Smooth muscle cell (in vitro differentiated cells): ENCODE measurements at regions not wholly inside any gene's neighbourhood (a gene's known extent, or its start where the extent isn't known, plus 50 kb on each side); places are given as distances from the start of the nearest gene placed in this dataset.

Experiments
- DNase-seq: peaks from one replicate; lab custom pipeline; 2025; ENCODE audit not compliant: unreplicated experiment; lab: John Stamatoyannopoulos, UW
- H2AFZ ChIP-seq: fragments of 200-600 bp; sonication (generic); 2 replicates; pipeline ENCODE4 v1.6.0; 2016; ENCODE audit warnings: antibody characterized with exemption, low read depth, mild to moderate bottlenecking
- H3F3A ChIP-seq: fragments of 200-600 bp; sonication (generic); 2 replicates; pipeline ENCODE4 v1.6.0; 2017; ENCODE audit warnings: antibody characterized with exemption, low read depth
- H3K27ac ChIP-seq: fragments of 200-600 bp; sonication (generic); 2 replicates; pipeline ENCODE4 v1.5.1; 2016; ENCODE audit warnings: low read depth, mild to moderate bottlenecking
- H3K27me3 ChIP-seq: fragments of 200-600 bp; sonication (generic); 2 replicates; pipeline ENCODE4 v1.6.1; 2016; ENCODE audit warnings: low read depth, mild to moderate bottlenecking
- H3K36me3 ChIP-seq: fragments of 200-600 bp; sonication (generic); 2 replicates; pipeline ENCODE4 v1.5.1; 2016; ENCODE audit warnings: low read depth
- H3K4me1 ChIP-seq: fragments of 200-600 bp; sonication (generic); 2 replicates; pipeline ENCODE4 v1.5.1; 2016; ENCODE audit warnings: low read depth
- H3K4me2 ChIP-seq: fragments of 200-600 bp; sonication (generic); 2 replicates; pipeline ENCODE4 v1.6.0; 2016; ENCODE audit warnings: mild to moderate bottlenecking
- H3K4me3 ChIP-seq: fragments of 200-600 bp; sonication (generic); 2 replicates; pipeline ENCODE4 v1.5.1; 2016; ENCODE audit warnings: mild to moderate bottlenecking
- H3K79me2 ChIP-seq: fragments of 200-600 bp; sonication (generic); 2 replicates; pipeline ENCODE4 v1.6.0; 2016; ENCODE audit warnings: low read depth, mild to moderate bottlenecking
- H3K9ac ChIP-seq: fragments of 200-600 bp; sonication (generic); 2 replicates; pipeline ENCODE4 v1.6.0; 2016; ENCODE audit warnings: low read depth
- H3K9me3 ChIP-seq: fragments of 200-600 bp; sonication (generic); replicated peaks from 2 replicates; pipeline ENCODE4 v1.5.1; 2016; ENCODE audit warnings: low read depth
- H4K20me1 ChIP-seq: fragments of 200-600 bp; sonication (generic); 2 replicates; pipeline ENCODE4 v1.6.0; 2016; ENCODE audit warnings: low read depth
- WGBS: methylation state at CpG from one replicate; pipeline ENCODE4 v1.1.7; 2016; ENCODE audit warnings: low lambda C conversion rate; 5-methylcytosine and 5-hydroxymethylcytosine counted together
- TF ChIP-seq, protein P1 (sequence below): fragments of 200-600 bp; sonication (generic); IDR thresholded peaks from 2 replicates; pipeline ENCODE4 v1.5.1; 2017; ENCODE audit warnings: borderline replicate concordance, mild to moderate bottlenecking, antibody characterized with exemption; ENCODE audit not compliant: insufficient read depth, poor library complexity, severe bottlenecking

DNA sequence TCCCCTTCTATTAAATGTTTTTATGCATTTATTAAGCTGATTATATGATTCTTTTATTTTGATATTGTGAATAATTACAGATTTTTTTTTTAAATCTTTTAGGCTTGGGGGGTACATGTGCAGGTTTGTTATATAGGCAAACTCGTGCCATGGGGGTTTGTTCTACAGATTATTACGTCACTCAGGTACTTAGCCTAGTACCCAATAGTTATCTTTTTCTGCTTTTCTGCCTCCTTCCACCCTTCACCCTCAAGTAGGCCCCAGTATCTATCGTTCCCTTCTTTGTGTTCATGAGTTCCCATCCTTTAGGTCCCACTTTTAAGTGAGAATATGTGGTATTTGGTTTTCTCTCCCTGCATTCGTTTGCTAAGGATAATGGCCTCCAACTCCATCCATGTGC lies 92.2 kb upstream of the CWC22 start:
- WGBS: 92% methylated on average over 4 of the region's 4 CpGs
- H3K36me3 ChIP-seq: no peaks in the 10 kb centered on the region
- TF ChIP-seq, protein P1, sequence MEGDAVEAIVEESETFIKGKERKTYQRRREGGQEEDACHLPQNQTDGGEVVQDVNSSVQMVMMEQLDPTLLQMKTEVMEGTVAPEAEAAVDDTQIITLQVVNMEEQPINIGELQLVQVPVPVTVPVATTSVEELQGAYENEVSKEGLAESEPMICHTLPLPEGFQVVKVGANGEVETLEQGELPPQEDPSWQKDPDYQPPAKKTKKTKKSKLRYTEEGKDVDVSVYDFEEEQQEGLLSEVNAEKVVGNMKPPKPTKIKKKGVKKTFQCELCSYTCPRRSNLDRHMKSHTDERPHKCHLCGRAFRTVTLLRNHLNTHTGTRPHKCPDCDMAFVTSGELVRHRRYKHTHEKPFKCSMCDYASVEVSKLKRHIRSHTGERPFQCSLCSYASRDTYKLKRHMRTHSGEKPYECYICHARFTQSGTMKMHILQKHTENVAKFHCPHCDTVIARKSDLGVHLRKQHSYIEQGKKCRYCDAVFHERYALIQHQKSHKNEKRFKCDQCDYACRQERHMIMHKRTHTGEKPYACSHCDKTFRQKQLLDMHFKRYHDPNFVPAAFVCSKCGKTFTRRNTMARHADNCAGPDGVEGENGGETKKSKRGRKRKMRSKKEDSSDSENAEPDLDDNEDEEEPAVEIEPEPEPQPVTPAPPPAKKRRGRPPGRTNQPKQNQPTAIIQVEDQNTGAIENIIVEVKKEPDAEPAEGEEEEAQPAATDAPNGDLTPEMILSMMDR: no peak

GRCh38 chr2:180085144-180085543 lies 78.0 kb upstream of the CWC22 start:
- Histone ChIP-seq H3K79me2 (no peaks in the 10 kb centered on the region), H3K36me3 (no peaks in the 10 kb centered on the region), H3K27me3 (no peaks in the 10 kb centered on the region), H3K9me3 (no peaks in the 10 kb centered on the region), H3K27ac (no peak overlapping the region), H4K20me1 (no peaks in the 10 kb centered on the region), H3K4me2 (no peak overlapping the region), H3K4me3 (no peak overlapping the region), H3F3A (no peaks in the 10 kb centered on the region), H3K4me1 (no peaks in the 10 kb centered on the region), H3K9ac (no peak overlapping the region), H2AFZ (no peak overlapping the region)
- no peak for DNase-seq
- TF ChIP-seq, protein P1: no peak

More for the DNA sequence above, 92.2 kb upstream of the CWC22 start:
- H3K9ac ChIP-seq: no peak overlapping the region
- no peak overlapping the region for H3K4me2 ChIP-seq
- H3K27ac ChIP-seq: no peak overlapping the region
- no peaks in the 10 kb centered on the region for H3K9me3 ChIP-seq
- no peaks in the 10 kb centered on the region for H3F3A ChIP-seq
- no peaks in the 10 kb centered on the region for H4K20me1 ChIP-seq
- DNase-seq: no peak
- H3K79me2 ChIP-seq: no peaks in the 10 kb centered on the region
- no peak overlapping the region for H3K4me3 ChIP-seq
- no peaks in the 10 kb centered on the region for H3K4me1 ChIP-seq
- no peak overlapping the region for H2AFZ ChIP-seq
- no peaks in the 10 kb centered on the region for H3K27me3 ChIP-seq

- no peak overlapping the region for H2AFZ ChIP-seq
Measured at GRCh38 chr2:180077295-180077906, 70.3 kb upstream of the CWC22 start.

More at GRCh38 chr2:180077295-180077906, 70.3 kb upstream of the CWC22 start:
- Histone ChIP-seq H3K27ac (no peak overlapping the region), H3K9me3 (no peaks in the 10 kb centered on the region), H3K4me2 (no peak overlapping the region), H4K20me1 (no peaks in the 10 kb centered on the region), H3K9ac (no peak overlapping the region), H3K79me2 (no peaks in the 10 kb centered on the region), H3K36me3 (no peaks in the 10 kb centered on the region), H3K27me3 (no peaks in the 10 kb centered on the region), H3F3A (no peaks in the 10 kb centered on the region), H3K4me1 (no peaks in the 10 kb centered on the region), H3K4me3 (no peak overlapping the region)
- DNase-seq: no peak
- 10% methylated on average over 3 of the region's 3 CpGs for WGBS
- TF ChIP-seq, protein P1: peak; percentile 68
